HCT116 (cell line): ENCODE measurements at regions not wholly inside any gene's neighbourhood (a gene's known extent, or its start where the extent isn't known, plus 50 kb on each side); places are given as distances from the start of the nearest gene placed in this dataset.

Experiments
- ATAC-seq: fragments of 200-7000 bp; cut with Tn5 transposase; 2 replicates; pipeline ENCODE4 v1.9.1; 2020; ENCODE audit warnings: mild to moderate bottlenecking, moderate library complexity
- BruUV-seq: library from RNA; stranded (reverse); fragments of 400-500 nt; replicated peaks from 2 replicates; lab custom pipeline; 2021; lab: Mats Ljungman, UMichigan
- CTCF ChIA-PET: fragments of 300-600 bp; sonication (Branson Sonifier 250); formaldehyde crosslinking; loops from one replicate; lab custom pipeline; 2021; ENCODE audit warnings: antibody characterized with exemption; lab: Charles Lee
- POLR2A ChIA-PET: fragments of 300-600, 350-600 bp; sonication (Branson Sonifier 250); formaldehyde crosslinking; loops from one replicate; lab custom pipeline; 2021; ENCODE audit warnings: antibody characterized with exemption; lab: Charles Lee
- RAD21 ChIA-PET, 2 experiments: fragments of 300-600 bp; sonication (Branson Sonifier 250); formaldehyde crosslinking; loops; one replicate each; lab custom pipeline; 2023; ENCODE audit warnings: low total read pairs in 2 of 2; ENCODE audit not compliant: uncharacterized antibody in 2 of 2, unreplicated experiment in 2 of 2, low non-redundant PET in 1 of 2; lab: Charles Lee
- DNase-seq: peaks from one replicate; pipeline ENCODE4 v3.0.0-alpha.2; 2010; ENCODE audit warnings: low read depth, low spot score
- H2AFZ ChIP-seq: fragments of 200-600 bp; shearing (Covaris generic), sonication (generic); 2 replicates; pipeline ENCODE4 v1.6.1; 2017; ENCODE audit warnings: low read depth, mixed run types, mixed read lengths, antibody characterized with exemption, low read length; ENCODE audit not compliant: poor library complexity, severe bottlenecking
- H3K27ac ChIP-seq: 2 replicates; pipeline ENCODE4 v1.5.1; 2012; ENCODE audit warnings: low read depth, low read length
- H3K27me3 ChIP-seq: fragments of 200-600 bp; sonication (generic); 2 replicates; pipeline ENCODE4 v1.6.1; 2016; ENCODE audit warnings: mixed run types, low read length, mixed read lengths; ENCODE audit not compliant: insufficient read depth
- H3K36me3 ChIP-seq, 2 experiments: fragments of 200-500 bp in 1 of 2; fragments of 200-600 bp in 1 of 2; sonication (Bioruptor generic) in 1 of 2; sonication (generic) in 1 of 2; 2 replicates each; pipeline versions ENCODE4 v1.5.1 to v1.6.1; 2014 to 2016; ENCODE audit warnings: low read length in 2 of 2, inconsistent platforms in 1 of 2, mixed read lengths in 1 of 2, mixed run types in 1 of 2; ENCODE audit not compliant: insufficient read depth in 2 of 2, control insufficient read depth in 1 of 2
- H3K4me1 ChIP-seq, 2 experiments: fragments of 200-600 bp in 1 of 2; sonication (generic) in 1 of 2; 2 replicates each; pipeline versions ENCODE4 v1.5.1 to v1.6.1; 2012 to 2017; ENCODE audit warnings: low read length in 2 of 2, inconsistent platforms in 1 of 2, mild to moderate bottlenecking in 1 of 2, mixed read lengths in 1 of 2, mixed run types in 1 of 2, moderate library complexity in 1 of 2; ENCODE audit not compliant: insufficient read depth in 2 of 2, control insufficient read depth in 1 of 2
- H3K4me2 ChIP-seq: fragments of 200-600 bp; sonication (generic); 2 replicates; pipeline ENCODE4 v1.6.1; 2017; ENCODE audit warnings: mixed run types, low read length, mixed read lengths
- H3K4me3 ChIP-seq, 2 experiments: fragments of 200-600 bp in 1 of 2; sonication (generic) in 1 of 2; replicated peaks in 1 of 2; 2 replicates each; pipeline ENCODE4 v1.5.1; 2011 to 2016; ENCODE audit warnings: low read length in 2 of 2, control low read depth in 1 of 2, low read depth in 1 of 2, mild to moderate bottlenecking in 1 of 2, mixed read lengths in 1 of 2, mixed run types in 1 of 2
- H3K79me2 ChIP-seq: fragments of 200-600 bp; sonication (generic); 2 replicates; pipeline ENCODE4 v1.6.1; 2017; ENCODE audit warnings: mild to moderate bottlenecking, mixed run types, low read length, moderate library complexity, mixed read lengths; ENCODE audit not compliant: insufficient read depth
- H3K9ac ChIP-seq: fragments of 200-600 bp; sonication (generic); 2 replicates; pipeline ENCODE4 v1.6.1; 2016; ENCODE audit warnings: low read length, mixed read lengths
- H3K9me2 ChIP-seq: fragments of 200-600 bp; sonication (generic), shearing (Covaris generic); 2 replicates; pipeline ENCODE4 v1.6.1; 2017; ENCODE audit warnings: mixed run types, mild to moderate bottlenecking, moderate library complexity; ENCODE audit not compliant: insufficient read depth
- H3K9me3 ChIP-seq, 2 experiments: fragments of 200-500 bp in 1 of 2; fragments of 200-600 bp in 1 of 2; sonication (Bioruptor generic) in 1 of 2; sonication (generic) in 1 of 2; 2 replicates each; pipeline ENCODE4 v1.6.1; 2014 to 2017; ENCODE audit warnings: low read length in 2 of 2, mixed read lengths in 2 of 2, inconsistent platforms in 1 of 2, low read depth in 1 of 2, mild to moderate bottlenecking in 1 of 2, mixed run types in 1 of 2, moderate library complexity in 1 of 2; ENCODE audit not compliant: control insufficient read depth in 1 of 2, insufficient read depth in 1 of 2
- H4K20me1 ChIP-seq: fragments of 200-600 bp; sonication (generic), shearing (Covaris generic); 2 replicates; pipeline ENCODE4 v1.6.1; 2017; ENCODE audit warnings: mixed run types, mild to moderate bottlenecking, moderate library complexity; ENCODE audit not compliant: insufficient read depth
- EGR1 ChIP-seq: IDR thresholded peaks from 2 replicates; pipeline ENCODE4 v1.6.1; 2012; ENCODE audit warnings: low read depth
- ELF1 ChIP-seq: IDR thresholded peaks from 2 replicates; pipeline ENCODE4 v1.6.1; 2012; ENCODE audit warnings: low read depth, borderline replicate concordance
- EZH2phosphoT487 ChIP-seq: fragments of 200-600 bp; IDR thresholded peaks from 2 replicates; pipeline ENCODE4 v1.6.1; 2018; ENCODE audit warnings: antibody characterized with exemption, borderline replicate concordance
- FOSL1 ChIP-seq: IDR thresholded peaks from 2 replicates; pipeline ENCODE4 v1.6.1; 2012; ENCODE audit warnings: low read depth
- JUND ChIP-seq: IDR thresholded peaks from 2 replicates; pipeline ENCODE4 v1.6.1; 2012
- POLR2A ChIP-seq: IDR thresholded peaks from 2 replicates; pipeline ENCODE4 v1.7.0; 2011; ENCODE audit warnings: borderline replicate concordance; ENCODE audit not compliant: insufficient read depth, insufficient read length; ENCODE audit errors: extremely low read depth
- POLR2AphosphoS5 ChIP-seq: IDR thresholded peaks from 2 replicates; pipeline ENCODE4 v1.6.1; 2011; ENCODE audit warnings: mild to moderate bottlenecking, low read depth, low read length, moderate library complexity
- SIN3A ChIP-seq: IDR thresholded peaks from 2 replicates; pipeline ENCODE4 v1.6.1; 2012; ENCODE audit warnings: low read depth
- SP1 ChIP-seq: IDR thresholded peaks from 2 replicates; pipeline ENCODE4 v1.6.1; 2012; ENCODE audit warnings: low read depth
- SRF ChIP-seq: IDR thresholded peaks from 2 replicates; pipeline ENCODE4 v1.6.1; 2012; ENCODE audit warnings: low read depth
- TCF7L2 ChIP-seq: IDR thresholded peaks from 2 replicates; pipeline ENCODE4 v1.7.0; 2011; ENCODE audit warnings: borderline replicate concordance, inconsistent platforms; ENCODE audit not compliant: insufficient read depth, insufficient read length; ENCODE audit errors: extremely low read depth
- YY1 ChIP-seq: IDR thresholded peaks from 2 replicates; pipeline ENCODE4 v1.6.1; 2011; ENCODE audit warnings: low read length, low read depth, moderate library complexity, mild to moderate bottlenecking; ENCODE audit not compliant: insufficient replicate concordance; ENCODE audit errors: extremely low read depth
- ZFX ChIP-seq: fragments of 450-650 bp; IDR thresholded peaks from 2 replicates; pipeline ENCODE4 v1.6.1; 2017
- ZNF274 ChIP-seq: fragments of 200-500 bp; sonication (Bioruptor generic); IDR thresholded peaks from 2 replicates; pipeline ENCODE4 v1.6.1; 2014; ENCODE audit warnings: mild to moderate bottlenecking, low read depth, low read length, inconsistent platforms
- intact Hi-C: fragments of 100-400 bp; cut with micrococcal nuclease; formaldehyde crosslinking; loops from 2 replicates; pipeline ENCODE4 v1.10.0; 2022
- TF ChIP-seq, protein P1 (sequence below): IDR thresholded peaks from 2 replicates; pipeline ENCODE4 v1.6.1; 2011; ENCODE audit warnings: mild to moderate bottlenecking, low read length, moderate library complexity; ENCODE audit not compliant: insufficient replicate concordance; ENCODE audit errors: extremely low read depth
- TF ChIP-seq, protein P2 (sequence below): IDR thresholded peaks from 2 replicates; pipeline ENCODE4 v1.6.1; 2012
- TF ChIP-seq, protein P3 (sequence below), 3 experiments: fragments of 200-600 bp in 1 of 3; sonication (generic) in 1 of 3; IDR thresholded peaks in 2 of 3; conservative IDR thresholded peaks in 1 of 3; 2 replicates each; pipeline ENCODE4 v1.5.1; 2012 to 2017; ENCODE audit warnings: low read depth in 2 of 3, low read length in 2 of 3, antibody characterized with exemption in 1 of 3, borderline replicate concordance in 1 of 3, control low read depth in 1 of 3, mild to moderate bottlenecking in 1 of 3, mixed read lengths in 1 of 3, mixed run types in 1 of 3, moderate library complexity in 1 of 3; ENCODE audit not compliant: insufficient read depth in 1 of 3
- TF ChIP-seq, protein P4 (sequence below): IDR thresholded peaks from 2 replicates; pipeline ENCODE4 v1.6.1; 2012
- TF ChIP-seq, protein P5 (sequence below): IDR thresholded peaks from 2 replicates; pipeline ENCODE4 v1.6.1; 2012; ENCODE audit warnings: low read depth

DNA sequence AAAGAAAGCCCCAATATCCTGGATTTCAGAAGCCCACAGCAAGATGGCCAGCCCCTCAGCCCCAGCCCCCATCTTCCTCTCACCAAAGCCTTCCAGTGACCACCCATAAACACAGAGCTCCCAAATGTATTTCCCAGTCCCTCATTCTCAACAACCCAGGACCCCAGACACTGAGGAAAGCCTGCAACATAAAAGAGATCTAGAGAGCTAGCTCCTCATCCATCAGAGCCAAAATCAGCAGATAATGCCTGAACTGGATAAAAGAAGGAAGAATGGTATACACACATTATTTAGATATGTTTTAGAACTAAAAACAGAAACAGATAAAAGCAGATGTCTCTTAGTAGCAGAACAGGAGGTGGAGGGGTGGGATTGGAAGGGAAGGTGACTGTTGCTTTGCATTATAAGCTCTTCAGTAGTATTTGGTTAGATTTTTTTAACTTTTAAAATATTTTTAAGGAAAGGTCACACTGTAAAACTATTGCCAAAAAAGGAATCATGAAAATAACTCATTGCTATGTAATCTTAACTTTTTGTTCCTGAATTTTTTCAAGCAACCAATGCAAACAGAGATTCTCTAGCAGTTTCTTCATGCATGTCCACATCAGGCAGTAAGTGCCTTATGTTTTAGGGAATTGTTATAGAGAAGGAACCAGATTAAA, 144.2 kb upstream of the PKDCC start:
- CTCF ChIA-PET: interaction anchor here (0.7 kb wide), 1 partner anchor 14 kb away, joined by 3 read pairs; no protein-coding TSS in a partner anchor

More for the DNA sequence above, 144.2 kb upstream of the PKDCC start:
- POLR2A ChIA-PET: no interaction called here
- Histone ChIP-seq H4K20me1 (no peaks in the 10 kb centered on the region), H3K9me2 (no peaks in the 10 kb centered on the region), H3K9me3 (no peaks in the 10 kb centered on the region), H3K4me2 (no peak overlapping the region), H3K27me3 (peaks cover 21% of the 10 kb centered on the region; the same call in 1 of the 2 replicates), H3K9ac (no peak overlapping the region), H2AFZ (no peak overlapping the region), H3K4me3 (no peak overlapping the region), H3K79me2 (no peaks in the 10 kb centered on the region), H3K4me1 (peaks cover 0 to 7% of the 10 kb centered on the region in 2 experiments; a peak in 1 of 4 replicates), H3K27ac (no peak overlapping the region), H3K36me3 (no peaks in the 10 kb centered on the region)
- no TSS peak for BruUV-seq
- intact Hi-C loops: no loop called here
- TF ChIP-seq FOSL1: no peak
- TF ChIP-seq ZFX: no peak
- no peak for TF ChIP-seq POLR2A
- TF ChIP-seq, protein P1, sequence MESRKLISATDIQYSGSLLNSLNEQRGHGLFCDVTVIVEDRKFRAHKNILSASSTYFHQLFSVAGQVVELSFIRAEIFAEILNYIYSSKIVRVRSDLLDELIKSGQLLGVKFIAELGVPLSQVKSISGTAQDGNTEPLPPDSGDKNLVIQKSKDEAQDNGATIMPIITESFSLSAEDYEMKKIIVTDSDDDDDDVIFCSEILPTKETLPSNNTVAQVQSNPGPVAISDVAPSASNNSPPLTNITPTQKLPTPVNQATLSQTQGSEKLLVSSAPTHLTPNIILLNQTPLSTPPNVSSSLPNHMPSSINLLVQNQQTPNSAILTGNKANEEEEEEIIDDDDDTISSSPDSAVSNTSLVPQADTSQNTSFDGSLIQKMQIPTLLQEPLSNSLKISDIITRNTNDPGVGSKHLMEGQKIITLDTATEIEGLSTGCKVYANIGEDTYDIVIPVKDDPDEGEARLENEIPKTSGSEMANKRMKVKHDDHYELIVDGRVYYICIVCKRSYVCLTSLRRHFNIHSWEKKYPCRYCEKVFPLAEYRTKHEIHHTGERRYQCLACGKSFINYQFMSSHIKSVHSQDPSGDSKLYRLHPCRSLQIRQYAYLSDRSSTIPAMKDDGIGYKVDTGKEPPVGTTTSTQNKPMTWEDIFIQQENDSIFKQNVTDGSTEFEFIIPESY: no peak
- no peak for TF ChIP-seq TCF7L2
- TF ChIP-seq ZNF274: no peak
- no peak for TF ChIP-seq SIN3A
- no peak for TF ChIP-seq EZH2phosphoT487
- TF ChIP-seq JUND: no peak
- TF ChIP-seq SRF: no peak
- TF ChIP-seq, protein P2, sequence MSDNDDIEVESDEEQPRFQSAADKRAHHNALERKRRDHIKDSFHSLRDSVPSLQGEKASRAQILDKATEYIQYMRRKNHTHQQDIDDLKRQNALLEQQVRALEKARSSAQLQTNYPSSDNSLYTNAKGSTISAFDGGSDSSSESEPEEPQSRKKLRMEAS: no peak
- TF ChIP-seq POLR2AphosphoS5: no peak
- TF ChIP-seq, protein P3, sequence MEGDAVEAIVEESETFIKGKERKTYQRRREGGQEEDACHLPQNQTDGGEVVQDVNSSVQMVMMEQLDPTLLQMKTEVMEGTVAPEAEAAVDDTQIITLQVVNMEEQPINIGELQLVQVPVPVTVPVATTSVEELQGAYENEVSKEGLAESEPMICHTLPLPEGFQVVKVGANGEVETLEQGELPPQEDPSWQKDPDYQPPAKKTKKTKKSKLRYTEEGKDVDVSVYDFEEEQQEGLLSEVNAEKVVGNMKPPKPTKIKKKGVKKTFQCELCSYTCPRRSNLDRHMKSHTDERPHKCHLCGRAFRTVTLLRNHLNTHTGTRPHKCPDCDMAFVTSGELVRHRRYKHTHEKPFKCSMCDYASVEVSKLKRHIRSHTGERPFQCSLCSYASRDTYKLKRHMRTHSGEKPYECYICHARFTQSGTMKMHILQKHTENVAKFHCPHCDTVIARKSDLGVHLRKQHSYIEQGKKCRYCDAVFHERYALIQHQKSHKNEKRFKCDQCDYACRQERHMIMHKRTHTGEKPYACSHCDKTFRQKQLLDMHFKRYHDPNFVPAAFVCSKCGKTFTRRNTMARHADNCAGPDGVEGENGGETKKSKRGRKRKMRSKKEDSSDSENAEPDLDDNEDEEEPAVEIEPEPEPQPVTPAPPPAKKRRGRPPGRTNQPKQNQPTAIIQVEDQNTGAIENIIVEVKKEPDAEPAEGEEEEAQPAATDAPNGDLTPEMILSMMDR (IDR thresholded peaks at IDR 0.05 in 2 of 3, conservative IDR thresholded peaks at IDR 0.05 in 1 of 3; ENCODE audit: borderline replicate concordance in 1 of 3, insufficient read depth in 1 of 3, low read depth in 2 of 3, low read length in 2 of 3): no peak
- TF ChIP-seq SP1: no peak
- no peak for TF ChIP-seq EGR1
- TF ChIP-seq, protein P4, sequence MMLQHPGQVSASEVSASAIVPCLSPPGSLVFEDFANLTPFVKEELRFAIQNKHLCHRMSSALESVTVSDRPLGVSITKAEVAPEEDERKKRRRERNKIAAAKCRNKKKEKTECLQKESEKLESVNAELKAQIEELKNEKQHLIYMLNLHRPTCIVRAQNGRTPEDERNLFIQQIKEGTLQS: no peak
- TF ChIP-seq, protein P5, sequence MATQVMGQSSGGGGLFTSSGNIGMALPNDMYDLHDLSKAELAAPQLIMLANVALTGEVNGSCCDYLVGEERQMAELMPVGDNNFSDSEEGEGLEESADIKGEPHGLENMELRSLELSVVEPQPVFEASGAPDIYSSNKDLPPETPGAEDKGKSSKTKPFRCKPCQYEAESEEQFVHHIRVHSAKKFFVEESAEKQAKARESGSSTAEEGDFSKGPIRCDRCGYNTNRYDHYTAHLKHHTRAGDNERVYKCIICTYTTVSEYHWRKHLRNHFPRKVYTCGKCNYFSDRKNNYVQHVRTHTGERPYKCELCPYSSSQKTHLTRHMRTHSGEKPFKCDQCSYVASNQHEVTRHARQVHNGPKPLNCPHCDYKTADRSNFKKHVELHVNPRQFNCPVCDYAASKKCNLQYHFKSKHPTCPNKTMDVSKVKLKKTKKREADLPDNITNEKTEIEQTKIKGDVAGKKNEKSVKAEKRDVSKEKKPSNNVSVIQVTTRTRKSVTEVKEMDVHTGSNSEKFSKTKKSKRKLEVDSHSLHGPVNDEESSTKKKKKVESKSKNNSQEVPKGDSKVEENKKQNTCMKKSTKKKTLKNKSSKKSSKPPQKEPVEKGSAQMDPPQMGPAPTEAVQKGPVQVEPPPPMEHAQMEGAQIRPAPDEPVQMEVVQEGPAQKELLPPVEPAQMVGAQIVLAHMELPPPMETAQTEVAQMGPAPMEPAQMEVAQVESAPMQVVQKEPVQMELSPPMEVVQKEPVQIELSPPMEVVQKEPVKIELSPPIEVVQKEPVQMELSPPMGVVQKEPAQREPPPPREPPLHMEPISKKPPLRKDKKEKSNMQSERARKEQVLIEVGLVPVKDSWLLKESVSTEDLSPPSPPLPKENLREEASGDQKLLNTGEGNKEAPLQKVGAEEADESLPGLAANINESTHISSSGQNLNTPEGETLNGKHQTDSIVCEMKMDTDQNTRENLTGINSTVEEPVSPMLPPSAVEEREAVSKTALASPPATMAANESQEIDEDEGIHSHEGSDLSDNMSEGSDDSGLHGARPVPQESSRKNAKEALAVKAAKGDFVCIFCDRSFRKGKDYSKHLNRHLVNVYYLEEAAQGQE: no peak
- TF ChIP-seq YY1: no peak
- TF ChIP-seq ELF1: no peak
- DNase-seq (no peak), ATAC-seq (no peak)
- RAD21 ChIA-PET: no interaction called here
